ENCODE measurements at regions not wholly inside any gene's neighbourhood (a gene's known extent, or its start where the extent isn't known, plus 50 kb on each side); places are given as distances from the start of the nearest gene placed in this dataset.

DNA sequence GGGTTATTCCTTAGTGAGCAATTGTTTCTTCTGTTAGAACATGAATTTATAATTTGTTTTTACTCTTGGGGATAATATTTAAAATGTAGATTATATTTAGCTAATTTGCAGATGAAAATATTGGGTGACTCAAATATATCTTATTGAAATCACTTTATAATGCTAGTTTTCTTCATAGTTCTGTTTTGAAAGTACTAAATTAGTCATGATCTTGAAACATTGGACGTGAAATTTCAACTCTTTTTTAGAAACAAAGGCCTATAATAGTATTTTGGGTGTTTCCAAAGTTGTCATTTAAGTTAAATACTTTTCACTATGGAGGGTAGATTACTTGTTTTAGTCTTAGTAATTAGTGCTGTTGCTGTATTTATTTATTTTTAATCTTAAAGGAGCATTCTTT lies 250.9 kb downstream of the UTRN start:
- no peaks in the 10 kb centered on the region for H3K4me1 Mint-ChIP-seq
- POLR2A ChIA-PET: no interaction called here

DNA sequence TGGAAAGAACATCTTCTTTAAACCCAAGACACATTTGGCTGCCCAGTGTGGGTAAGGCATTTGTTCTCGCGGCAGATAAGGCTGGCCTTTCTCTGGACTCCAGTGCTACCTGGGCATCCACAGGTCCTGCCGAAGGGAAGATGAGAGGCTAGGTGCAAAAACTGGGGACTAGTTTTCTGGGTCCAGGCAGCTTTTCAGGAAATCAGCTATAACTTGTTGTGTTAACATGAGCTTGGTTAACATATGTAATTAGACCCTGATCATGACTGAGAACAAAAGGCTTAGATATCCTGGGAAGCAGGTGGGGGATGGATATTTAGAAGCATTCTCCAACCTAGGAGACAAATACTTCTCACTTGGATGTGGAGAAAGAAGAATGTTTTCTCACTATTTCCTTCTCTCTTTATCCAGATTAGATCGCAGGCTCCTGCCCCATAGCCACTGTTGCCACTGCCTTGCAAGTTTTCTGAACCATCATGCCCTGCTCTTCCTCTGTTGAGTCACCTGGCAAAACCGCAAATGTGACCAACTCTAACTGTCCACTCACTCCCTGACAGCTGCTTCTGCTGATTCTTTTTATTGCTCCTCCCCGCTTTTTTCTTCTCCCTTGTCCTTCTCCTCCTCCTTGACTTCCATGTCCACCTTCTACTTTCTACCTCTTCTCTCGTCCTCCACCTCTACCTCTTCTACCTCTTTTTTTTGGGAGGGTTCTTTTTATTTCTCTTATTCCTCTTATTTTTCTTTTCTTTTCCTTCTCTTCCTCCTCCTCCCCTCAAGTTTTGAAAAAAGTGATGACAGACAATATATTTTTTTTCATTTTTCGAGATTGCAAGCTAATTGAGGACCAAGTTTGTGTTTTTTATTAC lies 258.1 kb downstream of the UTRN start:
- Mint-ChIP-seq H3K4me3 (no peak overlapping the region), H3K4me1 (peaks cover 22% of the 10 kb centered on the region), H3K36me3 (peaks cover 34% of the 10 kb centered on the region), H3K27ac (no peak overlapping the region), H3K27me3 (ENCODE audit: low read depth) (no peaks in the 10 kb centered on the region), H3K9me3 (no peaks in the 10 kb centered on the region)
- no peak for DNase-seq (ENCODE audit: low spot score)
- ATAC-seq: no peak; the same call in 1 of the 2 replicates
- TF ChIP-seq SOX15 (CRISPR knock-in tag; IDR thresholded peaks at IDR 0.05): no peak
- no peak for TF ChIP-seq SMAD3 (CRISPR knock-in tag; IDR thresholded peaks at IDR 0.05; ENCODE audit: borderline replicate concordance)
- no peak for TF ChIP-seq FOXP1 (CRISPR knock-in tag; IDR thresholded peaks at IDR 0.05; ENCODE audit: borderline replicate concordance)
- no peak for TF ChIP-seq FOXJ3 (CRISPR knock-in tag; IDR thresholded peaks at IDR 0.05; ENCODE audit: borderline replicate concordance)
- CTCF ChIA-PET: no interaction called here
- POLR2A ChIA-PET: no interaction called here

More for the DNA sequence above, 250.9 kb downstream of the UTRN start:
- no peaks in the 10 kb centered on the region for H3K9me3 Mint-ChIP-seq
- no peak for TF ChIP-seq SMAD4 (CRISPR knock-in tag; IDR thresholded peaks at IDR 0.05)
- TF ChIP-seq NR2C2 (CRISPR knock-in tag; IDR thresholded peaks at IDR 0.05): no peak
- TF ChIP-seq, protein P1, sequence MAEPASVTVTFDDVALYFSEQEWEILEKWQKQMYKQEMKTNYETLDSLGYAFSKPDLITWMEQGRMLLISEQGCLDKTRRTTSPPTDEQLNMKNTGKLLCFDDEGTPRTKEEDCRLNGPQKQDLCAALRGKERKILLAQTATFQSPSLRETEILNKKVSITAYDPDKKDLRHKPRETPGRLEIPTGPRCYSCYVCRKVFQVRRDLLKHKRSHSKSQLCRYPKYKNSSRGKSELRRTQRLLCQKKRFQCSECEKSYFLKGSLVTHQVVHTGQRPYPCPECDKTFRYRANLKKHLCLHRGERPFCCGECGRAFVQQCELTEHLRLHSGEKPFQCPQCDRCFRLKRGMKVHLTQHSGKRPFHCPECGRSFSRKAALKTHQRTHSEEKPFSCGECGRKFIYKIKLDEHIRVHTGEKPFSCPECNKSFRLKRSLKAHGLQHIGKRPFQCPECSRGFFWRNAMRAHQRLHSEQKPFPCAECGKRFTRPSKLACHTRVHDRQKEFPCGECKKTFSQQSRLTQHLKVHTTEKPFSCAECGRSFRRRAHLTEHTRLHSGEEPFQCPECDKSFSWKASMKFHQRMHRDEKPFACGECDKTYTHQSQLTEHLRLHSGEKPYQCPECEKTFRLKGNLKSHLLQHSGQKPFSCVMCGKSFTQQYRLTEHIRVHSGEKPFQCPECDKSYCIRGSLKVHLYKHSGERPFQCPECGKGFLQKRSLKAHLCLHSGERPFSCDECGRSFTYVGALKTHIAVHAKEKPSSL (CRISPR knock-in tag; conservative IDR thresholded peaks at IDR 0.05): no peak
- TF ChIP-seq ZNF396 (CRISPR knock-in tag; IDR thresholded peaks at IDR 0.05; ENCODE audit: borderline replicate concordance): no peak
- TF ChIP-seq MXD4 (CRISPR knock-in tag; IDR thresholded peaks at IDR 0.05; ENCODE audit: borderline replicate concordance): no peak
- TF ChIP-seq, protein P2, sequence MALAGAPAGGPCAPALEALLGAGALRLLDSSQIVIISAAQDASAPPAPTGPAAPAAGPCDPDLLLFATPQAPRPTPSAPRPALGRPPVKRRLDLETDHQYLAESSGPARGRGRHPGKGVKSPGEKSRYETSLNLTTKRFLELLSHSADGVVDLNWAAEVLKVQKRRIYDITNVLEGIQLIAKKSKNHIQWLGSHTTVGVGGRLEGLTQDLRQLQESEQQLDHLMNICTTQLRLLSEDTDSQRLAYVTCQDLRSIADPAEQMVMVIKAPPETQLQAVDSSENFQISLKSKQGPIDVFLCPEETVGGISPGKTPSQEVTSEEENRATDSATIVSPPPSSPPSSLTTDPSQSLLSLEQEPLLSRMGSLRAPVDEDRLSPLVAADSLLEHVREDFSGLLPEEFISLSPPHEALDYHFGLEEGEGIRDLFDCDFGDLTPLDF (CRISPR knock-in tag; IDR thresholded peaks at IDR 0.05): no peak
- TF ChIP-seq, protein P3, sequence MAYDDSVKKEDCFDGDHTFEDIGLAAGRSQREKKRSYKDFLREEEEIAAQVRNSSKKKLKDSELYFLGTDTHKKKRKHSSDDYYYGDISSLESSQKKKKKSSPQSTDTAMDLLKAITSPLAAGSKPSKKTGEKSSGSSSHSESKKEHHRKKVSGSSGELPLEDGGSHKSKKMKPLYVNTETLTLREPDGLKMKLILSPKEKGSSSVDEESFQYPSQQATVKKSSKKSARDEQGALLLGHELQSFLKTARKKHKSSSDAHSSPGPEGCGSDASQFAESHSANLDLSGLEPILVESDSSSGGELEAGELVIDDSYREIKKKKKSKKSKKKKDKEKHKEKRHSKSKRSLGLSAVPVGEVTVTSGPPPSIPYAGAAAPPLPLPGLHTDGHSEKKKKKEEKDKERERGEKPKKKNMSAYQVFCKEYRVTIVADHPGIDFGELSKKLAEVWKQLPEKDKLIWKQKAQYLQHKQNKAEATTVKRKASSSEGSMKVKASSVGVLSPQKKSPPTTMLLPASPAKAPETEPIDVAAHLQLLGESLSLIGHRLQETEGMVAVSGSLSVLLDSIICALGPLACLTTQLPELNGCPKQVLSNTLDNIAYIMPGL (CRISPR knock-in tag; IDR thresholded peaks at IDR 0.05): no peak
- TF ChIP-seq SP1 (CRISPR knock-in tag; conservative IDR thresholded peaks at IDR 0.05): no peak
- TF ChIP-seq RELA (CRISPR knock-in tag; IDR thresholded peaks at IDR 0.05; ENCODE audit: borderline replicate concordance): no peak
- TF ChIP-seq, protein P4, sequence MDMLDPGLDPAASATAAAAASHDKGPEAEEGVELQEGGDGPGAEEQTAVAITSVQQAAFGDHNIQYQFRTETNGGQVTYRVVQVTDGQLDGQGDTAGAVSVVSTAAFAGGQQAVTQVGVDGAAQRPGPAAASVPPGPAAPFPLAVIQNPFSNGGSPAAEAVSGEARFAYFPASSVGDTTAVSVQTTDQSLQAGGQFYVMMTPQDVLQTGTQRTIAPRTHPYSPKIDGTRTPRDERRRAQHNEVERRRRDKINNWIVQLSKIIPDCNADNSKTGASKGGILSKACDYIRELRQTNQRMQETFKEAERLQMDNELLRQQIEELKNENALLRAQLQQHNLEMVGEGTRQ (CRISPR knock-in tag; IDR thresholded peaks at IDR 0.05): no peak
- TF ChIP-seq EMX1 (CRISPR knock-in tag; IDR thresholded peaks at IDR 0.05): no peak
- no peak for TF ChIP-seq MYBL2 (CRISPR knock-in tag; IDR thresholded peaks at IDR 0.05)
- TF ChIP-seq, protein P5, sequence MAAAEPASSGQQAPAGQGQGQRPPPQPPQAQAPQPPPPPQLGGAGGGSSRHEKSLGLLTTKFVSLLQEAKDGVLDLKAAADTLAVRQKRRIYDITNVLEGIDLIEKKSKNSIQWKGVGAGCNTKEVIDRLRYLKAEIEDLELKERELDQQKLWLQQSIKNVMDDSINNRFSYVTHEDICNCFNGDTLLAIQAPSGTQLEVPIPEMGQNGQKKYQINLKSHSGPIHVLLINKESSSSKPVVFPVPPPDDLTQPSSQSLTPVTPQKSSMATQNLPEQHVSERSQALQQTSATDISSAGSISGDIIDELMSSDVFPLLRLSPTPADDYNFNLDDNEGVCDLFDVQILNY (CRISPR knock-in tag; IDR thresholded peaks at IDR 0.05): no peak
- CTCF ChIA-PET: no interaction called here
- H3K4me3 Mint-ChIP-seq: no peak overlapping the region
- no peak for DNase-seq (ENCODE audit: low spot score)
- H3K27me3 Mint-ChIP-seq (ENCODE audit: low read depth): no peaks in the 10 kb centered on the region
- no peak overlapping the region for H3K27ac Mint-ChIP-seq
- ATAC-seq: no peak
- peaks cover 29% of the 10 kb centered on the region for H3K36me3 Mint-ChIP-seq

Data from WTC11 (cell line).